HepG2 (cell line): ENCODE measurements at regions not wholly inside any gene's neighbourhood (a gene's known extent, or its start where the extent isn't known, plus 50 kb on each side); places are given as distances from the start of the nearest gene placed in this dataset.
A peak's percentile ranks its signal among the peaks of the same experiment; 100 is the strongest.

Experiments
- FOXA3 ChIP-seq: IDR thresholded peaks from 2 replicates; pipeline ENCODE4 v1.6.1; 2016; ENCODE audit warnings: missing genetic modification reagents, missing compliant biosample characterization
- HNRNPUL1 ChIP-seq: fragments of 200-400 bp; formaldehyde crosslinking; IDR thresholded peaks from 2 replicates; pipeline ENCODE4 v1.6.1; 2017; ENCODE audit warnings: low read depth, mild to moderate bottlenecking, low read length, moderate library complexity
- IRX3 ChIP-seq: sonication (generic); formaldehyde crosslinking; IDR thresholded peaks from 2 replicates; pipeline ENCODE4 v1.8.1; 2023; ENCODE audit warnings: mild to moderate bottlenecking, low read depth, missing genetic modification reagents, borderline replicate concordance
- KLF11 ChIP-seq: IDR thresholded peaks from 2 replicates; pipeline ENCODE4 v1.6.1; 2016; ENCODE audit warnings: missing compliant biosample characterization
- NFIC ChIP-seq: IDR thresholded peaks from 2 replicates; pipeline ENCODE4 v1.6.1; 2012; ENCODE audit warnings: mild to moderate bottlenecking, low read length, inconsistent platforms
- RAD51 ChIP-seq: fragments of 450-650 bp; IDR thresholded peaks from 2 replicates; pipeline ENCODE4 v1.6.1; 2016; ENCODE audit warnings: borderline replicate concordance
- RXRB ChIP-seq: IDR thresholded peaks from 2 replicates; pipeline ENCODE4 v1.6.1; 2016; ENCODE audit warnings: borderline replicate concordance, missing genetic modification reagents, missing compliant biosample characterization
- SNRNP70 ChIP-seq: fragments of 200-400 bp; formaldehyde crosslinking; IDR thresholded peaks from 2 replicates; pipeline ENCODE4 v1.6.1; 2017; ENCODE audit warnings: mild to moderate bottlenecking, low read depth, low read length, moderate library complexity
- TAF15 ChIP-seq: fragments of 200-400 bp; formaldehyde crosslinking; IDR thresholded peaks from one replicate; pipeline ENCODE4 v1.6.1; 2018; ENCODE audit warnings: mild to moderate bottlenecking, low read depth, low read length; ENCODE audit not compliant: poor library complexity, severe bottlenecking
- TP53 ChIP-seq: sonication (generic); formaldehyde crosslinking; conservative IDR thresholded peaks from 2 replicates; pipeline ENCODE4 v1.4.0; 2020; ENCODE audit warnings: missing genetic modification reagents
- ZNF331 ChIP-seq: sonication (generic); formaldehyde crosslinking; IDR thresholded peaks from 2 replicates; pipeline ENCODE4 v1.4.0; 2020; ENCODE audit warnings: missing genetic modification reagents
- ZNF570 ChIP-seq: sonication (generic); formaldehyde crosslinking; IDR thresholded peaks from 2 replicates; pipeline ENCODE4 v1.4.0; 2020; ENCODE audit warnings: mild to moderate bottlenecking, missing genetic modification reagents, borderline replicate concordance
- ZNF619 ChIP-seq: sonication (generic); formaldehyde crosslinking; IDR thresholded peaks from 2 replicates; pipeline ENCODE4 v1.4.0; 2020; ENCODE audit warnings: mild to moderate bottlenecking, missing genetic modification reagents
- ZNF674 ChIP-seq: sonication (generic); formaldehyde crosslinking; IDR thresholded peaks from 2 replicates; pipeline ENCODE4 v1.5.0; 2020; ENCODE audit warnings: low read depth, mild to moderate bottlenecking, missing genetic modification reagents
- TF ChIP-seq, protein P1 (sequence below): sonication (generic); formaldehyde crosslinking; IDR thresholded peaks from 2 replicates; pipeline ENCODE4 v1.4.0; 2020; ENCODE audit warnings: missing genetic modification reagents, low read depth, mild to moderate bottlenecking, borderline replicate concordance
- TF ChIP-seq, protein P2 (sequence below): sonication (generic); formaldehyde crosslinking; IDR thresholded peaks from 2 replicates; pipeline ENCODE4 v1.5.1; 2020; ENCODE audit warnings: mild to moderate bottlenecking, moderate library complexity, missing genetic modification reagents
- TF ChIP-seq, protein P3 (sequence below): IDR thresholded peaks from 2 replicates; pipeline ENCODE4 v1.6.1; 2012; ENCODE audit warnings: low read length, improper control_type of control experiment
- TF ChIP-seq, protein P4 (sequence below): sonication (generic); formaldehyde crosslinking; IDR thresholded peaks from 2 replicates; pipeline ENCODE4; 2020; ENCODE audit warnings: missing genetic modification reagents, mild to moderate bottlenecking, borderline replicate concordance
- TF ChIP-seq, protein P5 (sequence below): IDR thresholded peaks from 2 replicates; pipeline ENCODE4 v1.6.1; 2016; ENCODE audit warnings: missing compliant biosample characterization, missing genetic modification reagents, borderline replicate concordance

DNA sequence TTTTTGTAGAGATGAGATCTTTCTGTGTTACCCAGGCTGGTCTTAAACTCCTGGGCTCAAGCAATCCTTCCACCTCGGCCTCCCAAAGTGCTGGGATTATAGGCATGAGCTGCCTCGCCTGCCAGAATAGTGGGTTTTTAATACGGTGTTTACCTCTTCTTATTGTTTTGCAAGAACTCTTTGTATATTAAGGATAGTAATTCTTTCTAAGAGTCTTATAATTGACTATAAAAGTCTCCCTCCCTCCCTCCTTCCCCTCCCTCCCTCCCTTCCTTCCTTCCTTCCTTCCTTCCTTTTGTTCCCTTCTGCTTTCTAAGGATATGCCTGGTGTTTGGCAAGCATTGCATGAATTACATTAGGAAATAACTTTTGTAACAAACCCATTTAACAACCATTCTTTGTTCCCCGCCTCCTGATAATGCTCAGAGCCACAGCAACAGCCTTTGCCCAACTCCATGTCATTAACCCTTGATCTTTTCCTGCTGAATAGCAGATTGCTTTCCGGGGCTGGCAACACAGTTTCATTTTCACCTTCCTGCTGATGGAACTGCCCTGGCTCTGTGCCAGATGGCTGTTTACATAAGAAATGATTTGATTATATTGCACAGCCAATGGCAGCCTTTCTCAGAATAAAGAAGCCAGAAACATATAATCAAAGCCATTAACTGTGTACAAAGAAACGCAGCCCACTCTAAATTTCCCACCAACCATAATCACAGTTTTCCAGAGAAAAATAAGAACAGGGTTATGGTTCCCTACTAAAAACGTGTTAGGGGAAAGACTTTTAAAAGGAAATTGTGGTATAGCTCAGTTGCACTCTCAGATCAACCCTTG is 143.7 kb upstream of the PTPN1 start (continued):
- TF ChIP-seq, protein P1, sequence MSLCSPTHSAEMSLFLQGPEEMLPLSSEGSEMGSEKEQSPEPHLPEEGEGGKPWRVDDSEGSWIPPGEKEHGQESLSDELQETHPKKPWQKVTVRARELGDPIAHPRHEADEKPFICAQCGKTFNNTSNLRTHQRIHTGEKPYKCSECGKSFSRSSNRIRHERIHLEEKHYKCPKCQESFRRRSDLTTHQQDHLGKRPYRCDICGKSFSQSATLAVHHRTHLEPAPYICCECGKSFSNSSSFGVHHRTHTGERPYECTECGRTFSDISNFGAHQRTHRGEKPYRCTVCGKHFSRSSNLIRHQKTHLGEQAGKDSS (CRISPR knock-in tag): peak; percentile 59; the same call in 1 of the 2 replicates
- no peak for TF ChIP-seq TAF15
- TF ChIP-seq KLF11 (CRISPR knock-in tag): peak; percentile 81
- TF ChIP-seq, protein P2, sequence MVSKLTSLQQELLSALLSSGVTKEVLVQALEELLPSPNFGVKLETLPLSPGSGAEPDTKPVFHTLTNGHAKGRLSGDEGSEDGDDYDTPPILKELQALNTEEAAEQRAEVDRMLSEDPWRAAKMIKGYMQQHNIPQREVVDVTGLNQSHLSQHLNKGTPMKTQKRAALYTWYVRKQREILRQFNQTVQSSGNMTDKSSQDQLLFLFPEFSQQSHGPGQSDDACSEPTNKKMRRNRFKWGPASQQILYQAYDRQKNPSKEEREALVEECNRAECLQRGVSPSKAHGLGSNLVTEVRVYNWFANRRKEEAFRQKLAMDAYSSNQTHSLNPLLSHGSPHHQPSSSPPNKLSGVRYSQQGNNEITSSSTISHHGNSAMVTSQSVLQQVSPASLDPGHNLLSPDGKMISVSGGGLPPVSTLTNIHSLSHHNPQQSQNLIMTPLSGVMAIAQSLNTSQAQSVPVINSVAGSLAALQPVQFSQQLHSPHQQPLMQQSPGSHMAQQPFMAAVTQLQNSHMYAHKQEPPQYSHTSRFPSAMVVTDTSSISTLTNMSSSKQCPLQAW (CRISPR knock-in tag): peak; percentile 94
- no peak for TF ChIP-seq SNRNP70
- TF ChIP-seq ZNF570 (CRISPR knock-in tag): no peak
- TF ChIP-seq, protein P3, sequence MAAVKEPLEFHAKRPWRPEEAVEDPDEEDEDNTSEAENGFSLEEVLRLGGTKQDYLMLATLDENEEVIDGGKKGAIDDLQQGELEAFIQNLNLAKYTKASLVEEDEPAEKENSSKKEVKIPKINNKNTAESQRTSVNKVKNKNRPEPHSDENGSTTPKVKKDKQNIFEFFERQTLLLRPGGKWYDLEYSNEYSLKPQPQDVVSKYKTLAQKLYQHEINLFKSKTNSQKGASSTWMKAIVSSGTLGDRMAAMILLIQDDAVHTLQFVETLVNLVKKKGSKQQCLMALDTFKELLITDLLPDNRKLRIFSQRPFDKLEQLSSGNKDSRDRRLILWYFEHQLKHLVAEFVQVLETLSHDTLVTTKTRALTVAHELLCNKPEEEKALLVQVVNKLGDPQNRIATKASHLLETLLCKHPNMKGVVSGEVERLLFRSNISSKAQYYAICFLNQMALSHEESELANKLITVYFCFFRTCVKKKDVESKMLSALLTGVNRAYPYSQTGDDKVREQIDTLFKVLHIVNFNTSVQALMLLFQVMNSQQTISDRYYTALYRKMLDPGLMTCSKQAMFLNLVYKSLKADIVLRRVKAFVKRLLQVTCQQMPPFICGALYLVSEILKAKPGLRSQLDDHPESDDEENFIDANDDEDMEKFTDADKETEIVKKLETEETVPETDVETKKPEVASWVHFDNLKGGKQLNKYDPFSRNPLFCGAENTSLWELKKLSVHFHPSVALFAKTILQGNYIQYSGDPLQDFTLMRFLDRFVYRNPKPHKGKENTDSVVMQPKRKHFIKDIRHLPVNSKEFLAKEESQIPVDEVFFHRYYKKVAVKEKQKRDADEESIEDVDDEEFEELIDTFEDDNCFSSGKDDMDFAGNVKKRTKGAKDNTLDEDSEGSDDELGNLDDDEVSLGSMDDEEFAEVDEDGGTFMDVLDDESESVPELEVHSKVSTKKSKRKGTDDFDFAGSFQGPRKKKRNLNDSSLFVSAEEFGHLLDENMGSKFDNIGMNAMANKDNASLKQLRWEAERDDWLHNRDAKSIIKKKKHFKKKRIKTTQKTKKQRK: no peak
- TF ChIP-seq ZNF331 (CRISPR knock-in tag): peak; percentile 95
- TF ChIP-seq TP53: 0 out of 2 replicates have a peak, but pooled peaks have one; percentile 73
- TF ChIP-seq ZNF674 (CRISPR knock-in tag): no peak
- TF ChIP-seq IRX3: 0 out of 2 replicates have a peak, but pooled peaks have one; percentile 32
- peak; percentile 99 for TF ChIP-seq FOXA3 (CRISPR knock-in tag)
- peak; percentile 100 for TF ChIP-seq NFIC
- TF ChIP-seq, protein P4, sequence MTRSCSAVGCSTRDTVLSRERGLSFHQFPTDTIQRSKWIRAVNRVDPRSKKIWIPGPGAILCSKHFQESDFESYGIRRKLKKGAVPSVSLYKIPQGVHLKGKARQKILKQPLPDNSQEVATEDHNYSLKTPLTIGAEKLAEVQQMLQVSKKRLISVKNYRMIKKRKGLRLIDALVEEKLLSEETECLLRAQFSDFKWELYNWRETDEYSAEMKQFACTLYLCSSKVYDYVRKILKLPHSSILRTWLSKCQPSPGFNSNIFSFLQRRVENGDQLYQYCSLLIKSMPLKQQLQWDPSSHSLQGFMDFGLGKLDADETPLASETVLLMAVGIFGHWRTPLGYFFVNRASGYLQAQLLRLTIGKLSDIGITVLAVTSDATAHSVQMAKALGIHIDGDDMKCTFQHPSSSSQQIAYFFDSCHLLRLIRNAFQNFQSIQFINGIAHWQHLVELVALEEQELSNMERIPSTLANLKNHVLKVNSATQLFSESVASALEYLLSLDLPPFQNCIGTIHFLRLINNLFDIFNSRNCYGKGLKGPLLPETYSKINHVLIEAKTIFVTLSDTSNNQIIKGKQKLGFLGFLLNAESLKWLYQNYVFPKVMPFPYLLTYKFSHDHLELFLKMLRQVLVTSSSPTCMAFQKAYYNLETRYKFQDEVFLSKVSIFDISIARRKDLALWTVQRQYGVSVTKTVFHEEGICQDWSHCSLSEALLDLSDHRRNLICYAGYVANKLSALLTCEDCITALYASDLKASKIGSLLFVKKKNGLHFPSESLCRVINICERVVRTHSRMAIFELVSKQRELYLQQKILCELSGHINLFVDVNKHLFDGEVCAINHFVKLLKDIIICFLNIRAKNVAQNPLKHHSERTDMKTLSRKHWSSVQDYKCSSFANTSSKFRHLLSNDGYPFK: no peak
- TF ChIP-seq, protein P5, sequence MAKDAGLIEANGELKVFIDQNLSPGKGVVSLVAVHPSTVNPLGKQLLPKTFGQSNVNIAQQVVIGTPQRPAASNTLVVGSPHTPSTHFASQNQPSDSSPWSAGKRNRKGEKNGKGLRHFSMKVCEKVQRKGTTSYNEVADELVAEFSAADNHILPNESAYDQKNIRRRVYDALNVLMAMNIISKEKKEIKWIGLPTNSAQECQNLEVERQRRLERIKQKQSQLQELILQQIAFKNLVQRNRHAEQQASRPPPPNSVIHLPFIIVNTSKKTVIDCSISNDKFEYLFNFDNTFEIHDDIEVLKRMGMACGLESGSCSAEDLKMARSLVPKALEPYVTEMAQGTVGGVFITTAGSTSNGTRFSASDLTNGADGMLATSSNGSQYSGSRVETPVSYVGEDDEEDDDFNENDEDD (CRISPR knock-in tag): peak; percentile 44; the same call in 1 of the 2 replicates
- TF ChIP-seq HNRNPUL1: no peak
- TF ChIP-seq RAD51: 0 out of 2 replicates have a peak, but pooled peaks have one; percentile 12
- 0 out of 2 replicates have a peak, but pooled peaks have one; percentile 57 for TF ChIP-seq ZNF619 (CRISPR knock-in tag)
- TF ChIP-seq RXRB: peak; percentile 96
